GM12878 (cell line): ENCODE measurements at regions not wholly inside any gene's neighbourhood (a gene's known extent, or its start where the extent isn't known, plus 50 kb on each side); places are given as distances from the start of the nearest gene placed in this dataset.

Source experiments
- ATAC-seq: fragments of 200-7000 bp; cut with Tn5 transposase; 3 replicates; pipeline ENCODE4 v1.9.1; 2020; ENCODE audit warnings: mild to moderate bottlenecking, moderate library complexity
- BruUV-seq: library from RNA; stranded (reverse); fragments of 400-500 nt; replicated peaks from 2 replicates; lab custom pipeline; 2021; lab: Mats Ljungman, UMichigan
- CTCF ChIA-PET: fragments of 300-600 bp; sonication (Branson Sonifier 250); formaldehyde crosslinking; extraction: SDS; loops from one replicate; lab custom pipeline; 2021; ENCODE audit warnings: inconsistent platforms; lab: Yijun Ruan, JAX
- POLR2A ChIA-PET: fragments of 350-600 bp; formaldehyde crosslinking; extraction: SDS; loops from one replicate; lab custom pipeline; 2021; ENCODE audit warnings: inconsistent platforms; lab: Charles Lee
- RAD21 ChIA-PET: fragments of 300-600 bp; sonication (Branson Sonifier 250); formaldehyde crosslinking; loops from one replicate; lab custom pipeline; 2023; ENCODE audit warnings: antibody characterized with exemption; ENCODE audit not compliant: unreplicated experiment; lab: Charles Lee
- SMC1A ChIA-PET: fragments of 300-600 bp; sonication (Branson Sonifier 250); formaldehyde crosslinking; loops from one replicate; lab custom pipeline; 2023; ENCODE audit not compliant: unreplicated experiment, uncharacterized antibody; lab: Charles Lee
- DNase-seq: peaks from one replicate; pipeline ENCODE4 v3.0.0-alpha.2; 2011; ENCODE audit warnings: low read depth, low spot score
- FAIRE-seq: peaks from 3 replicates; lab custom pipeline; 2011; peaks lifted over from hg19 to GRCh38; lab: Jason Lieb, UNC
- H2AFZ ChIP-seq: 2 replicates; pipeline ENCODE4 v1.6.0; 2011; ENCODE audit warnings: low read depth, low read length, control low read depth; ENCODE audit not compliant: control insufficient read depth
- H3K27ac ChIP-seq: 2 replicates; pipeline ENCODE4 v1.5.1; 2011; ENCODE audit warnings: control low read depth; ENCODE audit not compliant: control insufficient read depth, insufficient read depth
- H3K27me3 ChIP-seq, 2 experiments: replicated peaks in 1 of 2; 2 replicates each; pipeline versions ENCODE4 v1.6.0 to v1.6.1; 2011; ENCODE audit warnings: low read length in 1 of 2; ENCODE audit not compliant: control insufficient read depth in 2 of 2, insufficient read depth in 2 of 2
- H3K36me3 ChIP-seq, 2 experiments: 2 replicates each; pipeline ENCODE4 v1.5.1; 2011; ENCODE audit warnings: low read length in 1 of 2; ENCODE audit not compliant: control insufficient read depth in 2 of 2, insufficient read depth in 2 of 2
- H3K4me1 ChIP-seq: 2 replicates; pipeline ENCODE4 v1.6.1; 2011; ENCODE audit warnings: mild to moderate bottlenecking, low read length, moderate library complexity, mixed read lengths; ENCODE audit not compliant: control insufficient read depth, insufficient read depth
- H3K4me2 ChIP-seq: 2 replicates; pipeline ENCODE4 v1.6.0; 2011; ENCODE audit warnings: control low read depth; ENCODE audit not compliant: control insufficient read depth, insufficient read depth
- H3K4me3 ChIP-seq: fragments of 200-600 bp; sonication (generic); 2 replicates; pipeline ENCODE4 v1.5.1; 2016
- H3K79me2 ChIP-seq: 2 replicates; pipeline ENCODE4 v1.6.0; 2011; ENCODE audit warnings: low read length; ENCODE audit not compliant: control insufficient read depth, insufficient read depth
- H3K9ac ChIP-seq: 2 replicates; pipeline ENCODE4 v1.8.0; 2011; ENCODE audit warnings: low read length, control low read depth, mixed read lengths; ENCODE audit not compliant: control insufficient read depth, insufficient read depth
- H3K9me3 ChIP-seq: replicated peaks from 3 replicates; pipeline ENCODE4 v1.5.1; 2011; ENCODE audit warnings: mild to moderate bottlenecking, low read length; ENCODE audit not compliant: control insufficient read depth, insufficient read depth
- H4K20me1 ChIP-seq: 2 replicates; pipeline ENCODE4 v1.6.0; 2011; ENCODE audit not compliant: control insufficient read depth, insufficient read depth
- ASH2L ChIP-seq: fragments of 300-600, 200-600 bp; sonication (generic); IDR thresholded peaks from 2 replicates; pipeline ENCODE4 v1.6.1; 2017; ENCODE audit warnings: low read depth, mild to moderate bottlenecking, borderline replicate concordance
- ATF7 ChIP-seq: fragments of 450-650 bp; IDR thresholded peaks from 2 replicates; pipeline ENCODE4 v1.6.1; 2016; ENCODE audit warnings: low read depth, mild to moderate bottlenecking
- BCL11A ChIP-seq: IDR thresholded peaks from 2 replicates; pipeline ENCODE4 v1.6.1; 2011; ENCODE audit warnings: low read depth, low read length
- KDM1A ChIP-seq: fragments of 200-600 bp; sonication (generic); IDR thresholded peaks from 2 replicates; pipeline ENCODE4 v1.6.1; 2016; ENCODE audit warnings: borderline replicate concordance
- POLR2AphosphoS2 ChIP-seq: IDR thresholded peaks from 2 replicates; pipeline ENCODE4 v1.6.1; 2011; ENCODE audit warnings: low read depth, mild to moderate bottlenecking, low read length, improper control_type of control experiment, moderate library complexity
- RB1 ChIP-seq: fragments of 450-650 bp; formaldehyde crosslinking; IDR thresholded peaks from 2 replicates; pipeline ENCODE4 v1.6.1; 2017; ENCODE audit warnings: mild to moderate bottlenecking, borderline replicate concordance
- SMAD5 ChIP-seq: IDR thresholded peaks from 2 replicates; pipeline ENCODE4 v1.6.1; 2016; ENCODE audit warnings: antibody characterized with exemption, low read depth
- TCF7 ChIP-seq: IDR thresholded peaks from 2 replicates; pipeline ENCODE4 v1.6.1; 2014; ENCODE audit warnings: antibody characterized with exemption, borderline replicate concordance
- USF2 ChIP-seq: IDR thresholded peaks from 2 replicates; pipeline ENCODE4 v1.6.1; 2011; ENCODE audit warnings: low read depth, low read length, improper control_type of control experiment, borderline replicate concordance
- ZNF24 ChIP-seq: fragments of 450-650 bp; IDR thresholded peaks from 2 replicates; pipeline ENCODE4 v1.6.1; 2017; ENCODE audit warnings: antibody characterized with exemption, mild to moderate bottlenecking
- WGBS: methylation state at CpG from one replicate; pipeline ENCODE4 v1.1.6; 2016; ENCODE audit warnings: low lambda C conversion rate; ENCODE audit not compliant: insufficient replicate concordance, insufficient coverage; ENCODE audit errors: missing lambda C conversion rate; 5-methylcytosine and 5-hydroxymethylcytosine counted together
- in situ Hi-C: fragments of 300-500 bp; cut with MboI; formaldehyde crosslinking; loops from 9 replicates; pipeline ENCODE4 v1.14.3; 2018; ENCODE audit warnings: mixed read lengths
- intact Hi-C: fragments of 100-400 bp; cut with micrococcal nuclease; formaldehyde crosslinking; loops from one replicate; pipeline ENCODE4 v1.14.2; 2022; ENCODE audit not compliant: unreplicated experiment
- TF ChIP-seq, protein P1 (sequence below): IDR thresholded peaks from 2 replicates; pipeline ENCODE4 v1.6.1; 2012; ENCODE audit warnings: low read length, inconsistent platforms

- Histone ChIP-seq H2AFZ (no peak overlapping the region), H3K9me3 (no peaks in the 10 kb centered on the region), H4K20me1 (no peaks in the 10 kb centered on the region), H3K9ac (no peak overlapping the region), H3K4me2 (no peak overlapping the region), H3K4me1 (no peaks in the 10 kb centered on the region), H3K27ac (no peak overlapping the region), H3K4me3 (no peak overlapping the region), H3K27me3 (no peaks in the 10 kb centered on the region; a peak in 1 of 4 replicates), H3K79me2 (no peaks in the 10 kb centered on the region), H3K36me3 (no peaks in the 10 kb centered on the region)
- WGBS, result 28% methylated on average over 4 of the region's 4 CpGs
- in situ Hi-C loops, result no loop called here
- BruUV-seq, result no TSS peak
- TF ChIP-seq, protein P1, sequence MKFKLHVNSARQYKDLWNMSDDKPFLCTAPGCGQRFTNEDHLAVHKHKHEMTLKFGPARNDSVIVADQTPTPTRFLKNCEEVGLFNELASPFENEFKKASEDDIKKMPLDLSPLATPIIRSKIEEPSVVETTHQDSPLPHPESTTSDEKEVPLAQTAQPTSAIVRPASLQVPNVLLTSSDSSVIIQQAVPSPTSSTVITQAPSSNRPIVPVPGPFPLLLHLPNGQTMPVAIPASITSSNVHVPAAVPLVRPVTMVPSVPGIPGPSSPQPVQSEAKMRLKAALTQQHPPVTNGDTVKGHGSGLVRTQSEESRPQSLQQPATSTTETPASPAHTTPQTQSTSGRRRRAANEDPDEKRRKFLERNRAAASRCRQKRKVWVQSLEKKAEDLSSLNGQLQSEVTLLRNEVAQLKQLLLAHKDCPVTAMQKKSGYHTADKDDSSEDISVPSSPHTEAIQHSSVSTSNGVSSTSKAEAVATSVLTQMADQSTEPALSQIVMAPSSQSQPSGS, result no peak
- TF ChIP-seq ASH2L (no peak), TCF7 (no peak), BCL11A (no peak), ZNF24 (no peak)
- RAD21 ChIA-PET, result no interaction called here
- FAIRE-seq (no peak), DNase-seq (no peak), ATAC-seq (no peak)
- CTCF ChIA-PET, result no interaction called here
- SMC1A ChIA-PET, result no interaction called here
- intact Hi-C loops, result no loop called here
- POLR2A ChIA-PET, result no interaction called here
These were observed 500.3 kb downstream of the KLF12 start for GRCh38 chr13:73633817-73634460.

GRCh38 chr13:73631411-73631810, 502.8 kb downstream of the KLF12 start:
- WGBS, result 10% methylated on average over 5 of the region's 5 CpGs
- CTCF ChIA-PET, result no interaction called here

More at GRCh38 chr13:73631411-73631810, 502.8 kb downstream of the KLF12 start:
- Histone ChIP-seq H3K9me3 (no peaks in the 10 kb centered on the region), H3K27me3 (no peaks in the 10 kb centered on the region; a peak in 1 of 4 replicates), H2AFZ (no peak overlapping the region)
- ATAC-seq, result no peak
- TF ChIP-seq RB1 (no peak), SMAD5 (no peak), KDM1A (no peak), ATF7 (no peak), POLR2AphosphoS2 (no peak), USF2 (no peak)
- TF ChIP-seq, all 136 proteins: peak for 0
- DNase-seq (no peak), FAIRE-seq (no peak)
- Histone ChIP-seq H3K9ac (no peak overlapping the region), H3K4me1 (no peaks in the 10 kb centered on the region), H3K79me2 (no peaks in the 10 kb centered on the region), H3K4me3 (no peak overlapping the region), H4K20me1 (no peaks in the 10 kb centered on the region), H3K27ac (no peak overlapping the region), H3K4me2 (no peak overlapping the region), H3K36me3 (no peaks in the 10 kb centered on the region)
- POLR2A ChIA-PET, result interaction anchor here (0.7 kb wide), 1 partner anchor 18 kb away, joined by 3 read pairs; no protein-coding TSS in a partner anchor
- in situ Hi-C loops, result no loop called here
- no TSS peak for BruUV-seq
- SMC1A ChIA-PET, result no interaction called here
- intact Hi-C loops, result no loop called here
- RAD21 ChIA-PET, result no interaction called here
